ENCODE measurements at regions not wholly inside any gene's neighbourhood (a gene's known extent, or its start where the extent isn't known, plus 50 kb on each side); places are given as distances from the start of the nearest gene placed in this dataset.

DNA sequence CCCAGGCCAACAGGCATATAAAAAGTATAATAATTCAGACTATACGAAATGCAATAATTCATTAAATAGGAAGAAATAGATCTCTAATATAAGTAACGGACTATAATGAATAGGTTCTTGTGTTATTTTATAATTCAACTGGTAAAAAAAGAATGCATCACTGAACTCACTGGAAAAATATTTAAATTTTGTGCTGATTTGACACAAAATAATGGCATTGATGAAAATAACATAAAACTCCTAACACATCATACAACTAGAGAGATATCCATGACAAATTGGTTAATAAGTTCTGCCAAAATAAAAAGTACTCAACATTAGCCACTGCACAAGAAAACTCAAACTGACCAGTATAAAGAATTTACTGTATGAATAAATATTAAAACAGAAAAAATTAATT is 57.1 kb upstream of the RAB4A start:
- no peak overlapping the region for H3K27ac ChIP-seq
- no peak for TF ChIP-seq ZFX (IDR thresholded peaks at IDR 0.05)
- TF ChIP-seq, protein P1, sequence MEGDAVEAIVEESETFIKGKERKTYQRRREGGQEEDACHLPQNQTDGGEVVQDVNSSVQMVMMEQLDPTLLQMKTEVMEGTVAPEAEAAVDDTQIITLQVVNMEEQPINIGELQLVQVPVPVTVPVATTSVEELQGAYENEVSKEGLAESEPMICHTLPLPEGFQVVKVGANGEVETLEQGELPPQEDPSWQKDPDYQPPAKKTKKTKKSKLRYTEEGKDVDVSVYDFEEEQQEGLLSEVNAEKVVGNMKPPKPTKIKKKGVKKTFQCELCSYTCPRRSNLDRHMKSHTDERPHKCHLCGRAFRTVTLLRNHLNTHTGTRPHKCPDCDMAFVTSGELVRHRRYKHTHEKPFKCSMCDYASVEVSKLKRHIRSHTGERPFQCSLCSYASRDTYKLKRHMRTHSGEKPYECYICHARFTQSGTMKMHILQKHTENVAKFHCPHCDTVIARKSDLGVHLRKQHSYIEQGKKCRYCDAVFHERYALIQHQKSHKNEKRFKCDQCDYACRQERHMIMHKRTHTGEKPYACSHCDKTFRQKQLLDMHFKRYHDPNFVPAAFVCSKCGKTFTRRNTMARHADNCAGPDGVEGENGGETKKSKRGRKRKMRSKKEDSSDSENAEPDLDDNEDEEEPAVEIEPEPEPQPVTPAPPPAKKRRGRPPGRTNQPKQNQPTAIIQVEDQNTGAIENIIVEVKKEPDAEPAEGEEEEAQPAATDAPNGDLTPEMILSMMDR (conservative IDR thresholded peaks at IDR 0.05): no peak

DNA sequence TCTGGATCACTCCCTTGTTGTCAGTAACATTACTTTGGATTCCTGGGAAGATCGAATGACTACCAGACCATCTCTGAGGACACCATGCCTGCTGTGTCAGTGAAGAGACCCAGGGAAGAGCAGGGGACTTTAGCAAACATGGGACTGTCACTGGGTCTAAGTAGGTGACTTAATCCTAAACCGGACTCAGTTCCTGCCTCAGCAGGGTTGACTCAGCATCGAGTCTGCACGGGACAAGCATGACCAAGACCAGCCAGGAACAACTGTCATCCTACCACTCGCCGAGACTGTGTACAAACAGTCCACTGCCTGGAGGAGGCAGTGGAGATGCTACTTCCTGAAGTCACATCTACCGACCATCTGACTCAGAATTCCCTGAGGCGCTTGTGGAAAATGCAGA is 53.2 kb upstream of the RAB4A start:
- H3K27ac ChIP-seq: no peak overlapping the region
- no peak for TF ChIP-seq ZFX (IDR thresholded peaks at IDR 0.05)
- TF ChIP-seq, protein P1 (conservative IDR thresholded peaks at IDR 0.05): no peak; the same call in 1 of the 2 replicates

DNA sequence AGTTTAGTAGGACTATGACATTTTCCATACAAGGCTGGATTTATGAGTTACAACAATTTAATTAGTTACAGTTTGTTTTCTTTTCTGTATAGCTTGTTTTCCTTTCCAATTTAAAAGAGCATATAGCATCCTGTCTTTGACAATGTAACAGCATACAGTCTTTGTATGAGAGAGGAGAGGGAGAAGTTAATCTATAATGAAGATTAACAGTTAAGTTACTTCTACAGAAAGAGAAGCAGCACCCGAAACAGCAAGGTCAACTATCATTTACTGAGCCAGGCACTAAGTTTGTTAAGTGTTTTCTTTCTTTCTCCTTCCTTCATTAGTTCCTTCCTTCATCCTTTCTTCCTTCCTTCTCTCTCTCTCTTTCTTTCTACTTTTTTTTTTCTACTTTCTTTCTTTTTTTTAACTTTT is 52.3 kb upstream of the RAB4A start:
- H3K27ac ChIP-seq: no peak overlapping the region
- TF ChIP-seq, protein P1 (conservative IDR thresholded peaks at IDR 0.05): no peak
- no peak for TF ChIP-seq ZFX (IDR thresholded peaks at IDR 0.05)

DNA sequence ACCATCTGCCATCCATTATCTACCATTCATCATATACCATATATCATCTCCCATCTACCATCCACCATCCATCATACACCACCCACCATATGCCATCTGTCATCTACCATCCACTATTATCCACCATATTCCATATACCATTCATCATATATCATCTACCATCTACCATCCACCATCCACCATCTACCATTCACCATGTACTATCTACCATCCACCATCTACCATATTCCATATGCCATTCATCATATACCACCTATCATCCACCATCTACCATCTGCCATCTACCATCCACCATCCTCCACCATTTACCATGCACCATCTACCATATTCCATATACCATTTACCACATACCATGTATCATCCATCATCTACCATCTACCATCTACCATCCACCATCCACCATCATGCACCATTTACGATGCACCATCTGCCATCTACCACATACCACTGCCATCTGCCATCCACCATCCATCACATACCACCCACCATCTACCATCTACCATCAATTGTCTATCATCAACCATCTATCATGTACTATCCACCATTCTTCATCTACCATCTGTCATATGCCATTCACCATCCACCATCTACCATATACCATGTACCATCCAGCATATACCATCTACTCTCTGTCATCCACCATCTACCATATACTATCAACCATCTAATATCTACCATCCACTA is 50.6 kb upstream of the RAB4A start:
- TF ChIP-seq ZFX (IDR thresholded peaks at IDR 0.05): no peak
- TF ChIP-seq, protein P1 (conservative IDR thresholded peaks at IDR 0.05): no peak
- peak overlapping the region; percentile 87; the same call in 1 of the 2 replicates for H3K27ac ChIP-seq

GRCh38 chr1:229221106-229222019 is 49.5 kb upstream of the RAB4A start:
- peak overlapping the region; percentile 87 for H3K27ac ChIP-seq
- TF ChIP-seq ZFX (IDR thresholded peaks at IDR 0.05): no peak
- TF ChIP-seq, protein P1 (conservative IDR thresholded peaks at IDR 0.05): no peak

Measured in C4-2B (cell line).